HCT116 (cell line): ENCODE measurements at regions not wholly inside any gene's neighbourhood (a gene's known extent, or its start where the extent isn't known, plus 50 kb on each side); places are given as distances from the start of the nearest gene placed in this dataset.

Source experiments
- ATAC-seq: fragments of 200-7000 bp; cut with Tn5 transposase; 2 replicates; pipeline ENCODE4 v1.9.1; 2020; ENCODE audit warnings: mild to moderate bottlenecking, moderate library complexity
- BruUV-seq: library from RNA; stranded (reverse); fragments of 400-500 nt; replicated peaks from 2 replicates; lab custom pipeline; 2021; lab: Mats Ljungman, UMichigan
- CTCF ChIA-PET: fragments of 300-600 bp; sonication (Branson Sonifier 250); formaldehyde crosslinking; loops from one replicate; lab custom pipeline; 2021; ENCODE audit warnings: antibody characterized with exemption; lab: Charles Lee
- POLR2A ChIA-PET: fragments of 300-600, 350-600 bp; sonication (Branson Sonifier 250); formaldehyde crosslinking; loops from one replicate; lab custom pipeline; 2021; ENCODE audit warnings: antibody characterized with exemption; lab: Charles Lee
- RAD21 ChIA-PET, 2 experiments: fragments of 300-600 bp; sonication (Branson Sonifier 250); formaldehyde crosslinking; loops; one replicate each; lab custom pipeline; 2023; ENCODE audit warnings: low total read pairs in 2 of 2; ENCODE audit not compliant: uncharacterized antibody in 2 of 2, unreplicated experiment in 2 of 2, low non-redundant PET in 1 of 2; lab: Charles Lee
- DNase-seq: peaks from one replicate; pipeline ENCODE4 v3.0.0-alpha.2; 2010; ENCODE audit warnings: low read depth, low spot score
- H2AFZ ChIP-seq: fragments of 200-600 bp; shearing (Covaris generic), sonication (generic); 2 replicates; pipeline ENCODE4 v1.6.1; 2017; ENCODE audit warnings: low read depth, mixed run types, mixed read lengths, antibody characterized with exemption, low read length; ENCODE audit not compliant: poor library complexity, severe bottlenecking
- H3K27ac ChIP-seq: 2 replicates; pipeline ENCODE4 v1.5.1; 2012; ENCODE audit warnings: low read depth, low read length
- H3K27me3 ChIP-seq: fragments of 200-600 bp; sonication (generic); 2 replicates; pipeline ENCODE4 v1.6.1; 2016; ENCODE audit warnings: mixed run types, low read length, mixed read lengths; ENCODE audit not compliant: insufficient read depth
- H3K36me3 ChIP-seq, 2 experiments: fragments of 200-500 bp in 1 of 2; fragments of 200-600 bp in 1 of 2; sonication (Bioruptor generic) in 1 of 2; sonication (generic) in 1 of 2; 2 replicates each; pipeline versions ENCODE4 v1.5.1 to v1.6.1; 2014 to 2016; ENCODE audit warnings: low read length in 2 of 2, inconsistent platforms in 1 of 2, mixed read lengths in 1 of 2, mixed run types in 1 of 2; ENCODE audit not compliant: insufficient read depth in 2 of 2, control insufficient read depth in 1 of 2
- H3K4me1 ChIP-seq, 2 experiments: fragments of 200-600 bp in 1 of 2; sonication (generic) in 1 of 2; 2 replicates each; pipeline versions ENCODE4 v1.5.1 to v1.6.1; 2012 to 2017; ENCODE audit warnings: low read length in 2 of 2, inconsistent platforms in 1 of 2, mild to moderate bottlenecking in 1 of 2, mixed read lengths in 1 of 2, mixed run types in 1 of 2, moderate library complexity in 1 of 2; ENCODE audit not compliant: insufficient read depth in 2 of 2, control insufficient read depth in 1 of 2
- H3K4me2 ChIP-seq: fragments of 200-600 bp; sonication (generic); 2 replicates; pipeline ENCODE4 v1.6.1; 2017; ENCODE audit warnings: mixed run types, low read length, mixed read lengths
- H3K4me3 ChIP-seq, 2 experiments: fragments of 200-600 bp in 1 of 2; sonication (generic) in 1 of 2; replicated peaks in 1 of 2; 2 replicates each; pipeline ENCODE4 v1.5.1; 2011 to 2016; ENCODE audit warnings: low read length in 2 of 2, control low read depth in 1 of 2, low read depth in 1 of 2, mild to moderate bottlenecking in 1 of 2, mixed read lengths in 1 of 2, mixed run types in 1 of 2
- H3K79me2 ChIP-seq: fragments of 200-600 bp; sonication (generic); 2 replicates; pipeline ENCODE4 v1.6.1; 2017; ENCODE audit warnings: mild to moderate bottlenecking, mixed run types, low read length, moderate library complexity, mixed read lengths; ENCODE audit not compliant: insufficient read depth
- H3K9ac ChIP-seq: fragments of 200-600 bp; sonication (generic); 2 replicates; pipeline ENCODE4 v1.6.1; 2016; ENCODE audit warnings: low read length, mixed read lengths
- H3K9me2 ChIP-seq: fragments of 200-600 bp; sonication (generic), shearing (Covaris generic); 2 replicates; pipeline ENCODE4 v1.6.1; 2017; ENCODE audit warnings: mixed run types, mild to moderate bottlenecking, moderate library complexity; ENCODE audit not compliant: insufficient read depth
- H3K9me3 ChIP-seq, 2 experiments: fragments of 200-500 bp in 1 of 2; fragments of 200-600 bp in 1 of 2; sonication (Bioruptor generic) in 1 of 2; sonication (generic) in 1 of 2; 2 replicates each; pipeline ENCODE4 v1.6.1; 2014 to 2017; ENCODE audit warnings: low read length in 2 of 2, mixed read lengths in 2 of 2, inconsistent platforms in 1 of 2, low read depth in 1 of 2, mild to moderate bottlenecking in 1 of 2, mixed run types in 1 of 2, moderate library complexity in 1 of 2; ENCODE audit not compliant: control insufficient read depth in 1 of 2, insufficient read depth in 1 of 2
- H4K20me1 ChIP-seq: fragments of 200-600 bp; sonication (generic), shearing (Covaris generic); 2 replicates; pipeline ENCODE4 v1.6.1; 2017; ENCODE audit warnings: mixed run types, mild to moderate bottlenecking, moderate library complexity; ENCODE audit not compliant: insufficient read depth
- CEBPB ChIP-seq: IDR thresholded peaks from 2 replicates; pipeline ENCODE4 v1.6.1; 2012; ENCODE audit warnings: low read depth
- CTCF ChIP-seq, 3 experiments: fragments of 200-600 bp in 1 of 3; sonication (generic) in 1 of 3; IDR thresholded peaks in 2 of 3; conservative IDR thresholded peaks in 1 of 3; 2 replicates each; pipeline ENCODE4 v1.5.1; 2012 to 2017; ENCODE audit warnings: low read depth in 2 of 3, low read length in 2 of 3, antibody characterized with exemption in 1 of 3, borderline replicate concordance in 1 of 3, control low read depth in 1 of 3, mild to moderate bottlenecking in 1 of 3, mixed read lengths in 1 of 3, mixed run types in 1 of 3, moderate library complexity in 1 of 3; ENCODE audit not compliant: insufficient read depth in 1 of 3
- POLR2A ChIP-seq: IDR thresholded peaks from 2 replicates; pipeline ENCODE4 v1.7.0; 2011; ENCODE audit warnings: borderline replicate concordance; ENCODE audit not compliant: insufficient read depth, insufficient read length; ENCODE audit errors: extremely low read depth
- SIN3A ChIP-seq: IDR thresholded peaks from 2 replicates; pipeline ENCODE4 v1.6.1; 2012; ENCODE audit warnings: low read depth
- ZNF274 ChIP-seq: fragments of 200-500 bp; sonication (Bioruptor generic); IDR thresholded peaks from 2 replicates; pipeline ENCODE4 v1.6.1; 2014; ENCODE audit warnings: mild to moderate bottlenecking, low read depth, low read length, inconsistent platforms
- intact Hi-C: fragments of 100-400 bp; cut with micrococcal nuclease; formaldehyde crosslinking; loops from 2 replicates; pipeline ENCODE4 v1.10.0; 2022
- TF ChIP-seq, protein P1 (sequence below): IDR thresholded peaks from 2 replicates; pipeline ENCODE4 v1.6.1; 2012

GRCh38 chr1:106727171-106727570, 329.3 kb upstream of the PRMT6 start:
- RAD21 ChIA-PET: no interaction called here
- no peak overlapping the region for H3K27ac ChIP-seq
- H3K4me3 ChIP-seq: no peak overlapping the region
- DNase-seq: no peak
- CTCF ChIA-PET: no interaction called here
- no peaks in the 10 kb centered on the region for H3K36me3 ChIP-seq
- TF ChIP-seq, protein P1, sequence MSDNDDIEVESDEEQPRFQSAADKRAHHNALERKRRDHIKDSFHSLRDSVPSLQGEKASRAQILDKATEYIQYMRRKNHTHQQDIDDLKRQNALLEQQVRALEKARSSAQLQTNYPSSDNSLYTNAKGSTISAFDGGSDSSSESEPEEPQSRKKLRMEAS: no peak
- H3K9ac ChIP-seq: no peak overlapping the region
- no peak for ATAC-seq
- intact Hi-C loops: no loop called here
- no peaks in the 10 kb centered on the region for H3K79me2 ChIP-seq
- no peak overlapping the region for H2AFZ ChIP-seq
- H3K27me3 ChIP-seq: no peaks in the 10 kb centered on the region
- POLR2A ChIA-PET: no interaction called here
- H3K9me2 ChIP-seq: no peaks in the 10 kb centered on the region
- no peak overlapping the region for H3K4me2 ChIP-seq
- no TSS peak for BruUV-seq
- peaks cover 16 to 24% of the 10 kb centered on the region in 2 experiments; a peak in 3 of 4 replicates for H3K9me3 ChIP-seq
- H4K20me1 ChIP-seq: no peaks in the 10 kb centered on the region
- H3K4me1 ChIP-seq: no peaks in the 10 kb centered on the region

DNA sequence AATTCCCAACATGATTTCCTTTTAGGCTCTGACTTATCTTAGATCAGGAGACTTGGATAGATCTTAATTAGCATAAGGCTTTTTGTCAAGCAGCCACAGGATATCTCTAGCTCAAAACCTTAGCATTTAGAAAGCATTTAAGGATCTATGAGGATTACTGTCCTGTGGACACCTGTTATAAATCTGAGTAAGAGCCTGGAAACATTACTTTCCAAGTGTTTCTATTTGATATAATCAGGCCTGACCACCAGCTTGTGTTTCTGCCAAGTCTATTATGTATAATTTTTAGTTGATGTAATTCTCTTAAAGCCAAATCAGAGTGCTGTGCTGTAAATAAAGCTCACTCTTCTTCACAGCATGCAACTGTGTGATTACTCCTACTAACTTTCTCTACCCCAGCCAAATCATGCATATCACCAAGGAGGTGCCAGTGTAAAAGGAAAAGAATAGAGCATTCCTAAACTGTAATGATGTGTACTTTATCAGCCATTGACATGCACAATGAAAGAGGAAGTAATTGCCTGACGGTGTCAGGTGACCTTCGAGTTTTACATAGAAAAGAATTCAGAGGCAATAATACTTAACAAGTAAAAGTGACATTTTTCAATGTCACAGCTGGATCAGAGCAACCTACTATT, 309.9 kb upstream of the PRMT6 start:
- no peaks in the 10 kb centered on the region for H3K9me2 ChIP-seq
- H3K4me2 ChIP-seq: no peak overlapping the region
- ATAC-seq: no peak
- H4K20me1 ChIP-seq: no peaks in the 10 kb centered on the region
- H2AFZ ChIP-seq: no peak overlapping the region
- no peak overlapping the region for H3K4me3 ChIP-seq
- no peak overlapping the region for H3K27ac ChIP-seq
- ChIA-PET POLR2A (no interaction called here), RAD21 (no interaction called here), CTCF (no interaction called here)
- H3K9me3 ChIP-seq: peaks cover 8 to 27% of the 10 kb centered on the region in 2 experiments; a peak in 2 of 4 replicates
- no peaks in the 10 kb centered on the region for H3K4me1 ChIP-seq
- H3K9ac ChIP-seq: no peak overlapping the region
- TF ChIP-seq ZNF274 (no peak), SIN3A (no peak), CTCF (IDR thresholded peaks at IDR 0.05 in 2 of 3, conservative IDR thresholded peaks at IDR 0.05 in 1 of 3; ENCODE audit: borderline replicate concordance in 1 of 3, insufficient read depth in 1 of 3, low read depth in 2 of 3, low read length in 2 of 3) (no peak), CEBPB (no peak), POLR2A (no peak)
- TF ChIP-seq, protein P1: no peak
- H3K27me3 ChIP-seq: no peaks in the 10 kb centered on the region
- no peaks in the 10 kb centered on the region for H3K79me2 ChIP-seq
- H3K36me3 ChIP-seq: no peaks in the 10 kb centered on the region
- no peak for DNase-seq
- BruUV-seq: no TSS peak
- intact Hi-C loops: no loop called here
